ENCODE measurements at regions not wholly inside any gene's neighbourhood (a gene's known extent, or its start where the extent isn't known, plus 50 kb on each side); places are given as distances from the start of the nearest gene placed in this dataset.

DNA sequence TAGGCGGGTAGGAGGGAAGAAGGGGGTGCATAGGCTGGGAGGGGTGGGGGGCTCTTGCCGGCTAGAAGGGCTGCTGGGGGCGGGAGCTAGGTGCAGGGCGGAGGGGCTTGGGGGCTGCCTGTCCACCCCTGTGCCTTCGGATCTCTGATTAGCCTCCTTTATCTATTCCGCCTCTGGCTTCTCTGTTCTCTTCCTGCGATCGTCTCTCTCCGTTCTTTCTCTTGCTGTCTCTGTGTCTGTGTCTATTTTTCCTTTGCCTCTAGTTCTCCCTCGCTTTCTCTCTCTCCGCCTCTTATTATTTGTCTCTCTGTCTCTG lies 166.7 kb upstream of the LHX5 start:
- Mint-ChIP-seq H3K9me3 (no peaks in the 10 kb centered on the region), H3K27me3 (peaks cover 29% of the 10 kb centered on the region), H3K4me1 (no peaks in the 10 kb centered on the region), H3K36me3 (no peaks in the 10 kb centered on the region), H3K4me3 (no peak overlapping the region), H3K27ac (no peak overlapping the region)

DNA sequence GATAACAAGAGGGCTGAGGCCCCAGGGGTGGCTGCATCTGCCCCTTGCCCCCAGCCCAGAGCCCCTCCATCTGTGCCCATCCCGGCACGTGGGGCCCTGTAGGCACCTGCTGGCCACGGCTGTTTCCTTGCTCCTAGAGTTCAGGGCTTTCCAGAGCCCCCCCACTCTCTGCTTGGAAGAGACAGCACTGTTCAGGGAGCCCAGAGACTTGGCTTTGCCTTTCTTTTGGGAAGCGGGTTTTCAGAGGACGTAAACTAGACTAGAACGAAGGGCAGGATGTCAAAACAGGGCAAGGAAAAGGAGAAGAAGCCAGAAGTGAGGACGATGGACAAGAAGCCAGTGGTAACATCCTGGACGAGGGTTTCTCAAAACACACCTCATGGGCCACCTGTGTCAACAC lies 163.3 kb upstream of the LHX5 start:
- Mint-ChIP-seq H3K9me3 (peaks cover 3% of the 10 kb centered on the region), H3K27ac (no peak overlapping the region), H3K4me1 (no peaks in the 10 kb centered on the region), H3K36me3 (no peaks in the 10 kb centered on the region), H3K4me3 (no peak overlapping the region), H3K27me3 (peaks cover 20% of the 10 kb centered on the region)

DNA sequence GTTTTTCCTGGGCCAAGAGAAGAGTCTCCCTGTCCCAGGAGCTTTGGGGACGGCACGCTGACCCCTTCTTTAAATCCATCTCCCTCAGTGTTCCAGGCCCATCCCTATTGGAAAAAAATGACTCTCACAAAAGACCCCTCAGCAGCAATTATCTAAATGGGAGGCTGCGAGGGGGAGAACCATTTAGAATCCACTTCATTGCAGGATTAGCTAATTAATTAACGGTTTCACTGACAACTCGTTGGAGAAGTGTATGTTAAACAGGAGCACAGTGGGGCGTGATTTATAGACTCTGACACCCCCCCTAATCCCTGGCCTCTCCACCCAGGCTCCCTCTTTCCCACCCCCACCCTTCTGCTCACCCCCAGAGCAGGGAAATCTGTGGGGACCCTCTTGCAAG lies 162.8 kb upstream of the LHX5 start:
- no peak overlapping the region for H3K4me3 Mint-ChIP-seq
- H3K27ac Mint-ChIP-seq: no peak overlapping the region
- no peaks in the 10 kb centered on the region for H3K4me1 Mint-ChIP-seq
- peaks cover 16% of the 10 kb centered on the region for H3K27me3 Mint-ChIP-seq
- H3K9me3 Mint-ChIP-seq: peaks cover 3% of the 10 kb centered on the region
- no peaks in the 10 kb centered on the region for H3K36me3 Mint-ChIP-seq

DNA sequence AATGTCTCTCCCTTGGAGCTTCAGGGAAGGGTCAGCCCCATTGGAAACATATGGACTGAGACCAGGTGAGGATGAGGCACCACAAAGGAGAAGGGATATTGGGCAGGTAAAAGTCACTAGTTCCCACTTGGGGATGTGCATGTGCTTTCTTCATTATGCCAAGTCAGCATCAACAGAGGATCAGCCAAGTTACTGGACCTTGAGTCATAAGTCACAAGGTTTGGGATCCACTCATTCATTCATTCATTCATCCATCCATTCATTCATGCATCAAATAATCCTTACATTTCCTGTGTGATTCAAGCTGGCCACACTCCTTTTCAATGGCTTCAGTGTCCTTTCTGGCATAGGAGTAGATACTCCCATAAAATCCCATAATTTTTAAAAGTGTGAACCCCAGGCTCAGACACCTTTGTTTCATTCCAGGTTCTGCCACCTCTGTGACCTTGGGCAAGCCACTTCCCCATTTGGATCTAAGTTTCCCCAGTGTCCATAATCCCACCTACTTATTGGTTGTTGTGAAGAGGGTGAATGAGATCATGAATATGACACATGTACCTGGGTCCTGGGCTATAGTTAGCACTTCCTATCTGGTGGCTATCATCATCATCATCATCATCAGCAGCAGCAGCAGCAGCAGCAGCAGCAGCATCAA lies 162.1 kb upstream of the LHX5 start:
- Mint-ChIP-seq H3K4me1 (no peaks in the 10 kb centered on the region), H3K27ac (no peak overlapping the region), H3K36me3 (no peaks in the 10 kb centered on the region), H3K27me3 (peaks cover 13% of the 10 kb centered on the region), H3K4me3 (no peak overlapping the region), H3K9me3 (peaks cover 3% of the 10 kb centered on the region)

DNA sequence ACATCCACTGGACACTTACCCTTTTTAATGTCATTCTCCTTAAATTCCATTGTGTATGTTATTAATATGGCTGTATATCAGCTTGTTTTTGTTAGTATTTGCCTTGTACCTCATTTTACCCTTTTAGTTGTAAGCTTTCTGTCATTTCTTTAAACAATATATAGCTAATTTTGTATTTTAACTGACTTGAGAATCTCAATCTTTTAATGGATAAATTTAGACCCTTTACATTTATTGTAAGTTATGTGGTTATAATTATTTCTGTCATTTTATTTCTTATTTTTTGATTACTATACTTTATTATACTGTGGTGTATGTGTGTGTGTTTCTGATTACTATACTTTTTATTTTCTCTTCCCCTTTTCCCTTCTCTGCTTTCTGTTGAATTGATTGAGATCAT lies 159.0 kb upstream of the LHX5 start:
- H3K9me3 Mint-ChIP-seq: peaks cover 9% of the 10 kb centered on the region
- no peaks in the 10 kb centered on the region for H3K36me3 Mint-ChIP-seq
- no peak overlapping the region for H3K27ac Mint-ChIP-seq
- H3K27me3 Mint-ChIP-seq: peaks cover 6% of the 10 kb centered on the region
- no peaks in the 10 kb centered on the region for H3K4me1 Mint-ChIP-seq
- H3K4me3 Mint-ChIP-seq: no peak overlapping the region

DNA sequence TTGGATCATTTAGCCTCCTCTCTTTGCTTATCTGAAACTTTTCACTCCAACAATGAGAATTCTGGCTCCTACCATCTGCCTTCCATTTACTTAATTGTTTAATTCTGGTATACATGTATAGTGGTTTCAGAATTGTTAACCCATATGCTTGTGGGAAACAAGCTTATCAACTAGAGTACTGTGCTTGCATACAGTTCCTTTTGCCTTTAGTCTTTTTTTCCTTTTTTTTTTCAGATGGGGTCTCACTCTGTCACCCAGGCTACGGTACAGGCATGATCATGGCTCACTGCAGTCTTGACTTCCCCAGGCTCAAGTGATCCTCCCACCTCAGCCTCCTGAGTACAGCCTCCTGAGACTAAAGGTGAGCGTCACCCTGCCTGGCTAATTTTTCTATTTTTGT lies 153.8 kb upstream of the LHX5 start:
- Mint-ChIP-seq H3K27ac (no peak overlapping the region), H3K9me3 (peaks cover 5% of the 10 kb centered on the region), H3K4me1 (no peaks in the 10 kb centered on the region), H3K36me3 (no peaks in the 10 kb centered on the region), H3K4me3 (no peak overlapping the region), H3K27me3 (peaks cover 9% of the 10 kb centered on the region)

DNA sequence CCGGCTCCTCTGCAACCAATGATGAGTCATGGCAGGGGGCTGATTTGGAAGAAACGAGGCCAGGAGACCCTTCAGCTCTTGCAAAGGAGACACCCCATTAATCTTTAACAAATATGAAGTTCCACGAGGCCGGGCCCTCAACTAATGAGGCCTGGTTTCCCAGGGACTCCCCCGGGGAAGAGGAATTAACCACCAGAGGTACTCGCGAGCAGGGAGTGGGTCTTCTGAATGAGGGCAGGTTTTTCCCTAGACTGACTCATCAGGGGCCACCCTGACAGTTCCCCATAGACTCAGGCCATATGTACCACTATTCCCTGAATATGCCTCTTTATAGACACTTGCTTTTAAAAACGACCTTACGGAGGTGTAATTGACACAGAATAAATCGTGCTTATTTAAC lies 150.7 kb upstream of the LHX5 start:
- Mint-ChIP-seq H3K27me3 (peaks cover 8% of the 10 kb centered on the region), H3K9me3 (peaks cover 3% of the 10 kb centered on the region), H3K4me1 (no peaks in the 10 kb centered on the region), H3K4me3 (no peak overlapping the region), H3K27ac (no peak overlapping the region), H3K36me3 (no peaks in the 10 kb centered on the region)

DNA sequence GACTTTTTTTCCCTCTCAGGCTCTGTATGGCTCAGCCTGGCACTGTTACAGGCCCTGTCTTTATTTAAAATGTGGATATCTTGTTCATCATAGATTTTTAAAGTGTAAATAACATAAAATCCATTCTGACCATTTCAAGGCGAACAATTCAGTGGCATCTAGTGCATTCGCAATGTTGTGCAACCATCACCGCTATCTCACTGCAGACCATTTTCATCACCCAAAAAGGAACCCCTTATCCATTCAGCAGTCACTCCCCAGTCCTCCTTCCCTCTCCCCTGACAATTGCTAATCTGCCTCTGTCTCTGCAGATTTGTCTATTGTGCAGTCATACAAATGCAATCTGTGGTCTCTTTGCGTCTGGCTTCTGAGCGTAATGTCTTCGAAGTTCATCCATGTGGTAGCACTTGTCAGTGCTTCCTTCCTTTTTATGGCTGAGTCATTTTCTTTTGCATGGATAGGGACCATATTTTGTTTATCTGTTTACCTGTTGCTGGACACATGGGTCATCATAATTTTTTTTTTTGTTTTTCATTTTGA lies 148.8 kb upstream of the LHX5 start:
- Mint-ChIP-seq H3K4me1 (no peaks in the 10 kb centered on the region), H3K9me3 (no peaks in the 10 kb centered on the region), H3K27me3 (peaks cover 12% of the 10 kb centered on the region), H3K4me3 (no peak overlapping the region), H3K27ac (no peak overlapping the region), H3K36me3 (no peaks in the 10 kb centered on the region)

DNA sequence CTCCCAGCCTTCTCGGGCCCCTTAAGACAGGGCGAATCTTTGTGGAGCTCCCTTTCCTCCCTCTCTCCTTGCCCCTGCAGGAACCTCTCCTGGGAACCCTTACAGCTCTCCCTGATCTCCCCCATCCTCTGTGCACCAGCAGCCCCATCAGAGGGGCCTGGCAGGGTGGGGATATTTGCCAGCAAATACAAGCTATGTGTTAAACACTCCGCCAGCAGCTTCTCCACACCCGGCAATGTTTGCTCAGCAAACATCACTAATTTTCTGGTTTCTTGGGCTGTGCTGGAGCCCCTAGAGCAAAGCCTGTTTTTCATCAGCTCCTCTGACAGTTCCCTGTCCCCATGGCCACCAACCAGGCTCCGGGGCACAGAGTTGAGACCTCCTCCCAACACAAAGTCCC lies 147.5 kb upstream of the LHX5 start:
- H3K4me1 Mint-ChIP-seq: no peaks in the 10 kb centered on the region
- no peak overlapping the region for H3K27ac Mint-ChIP-seq
- H3K36me3 Mint-ChIP-seq: no peaks in the 10 kb centered on the region
- no peaks in the 10 kb centered on the region for H3K9me3 Mint-ChIP-seq
- peaks cover 14% of the 10 kb centered on the region for H3K27me3 Mint-ChIP-seq
- H3K4me3 Mint-ChIP-seq: no peak overlapping the region

DNA sequence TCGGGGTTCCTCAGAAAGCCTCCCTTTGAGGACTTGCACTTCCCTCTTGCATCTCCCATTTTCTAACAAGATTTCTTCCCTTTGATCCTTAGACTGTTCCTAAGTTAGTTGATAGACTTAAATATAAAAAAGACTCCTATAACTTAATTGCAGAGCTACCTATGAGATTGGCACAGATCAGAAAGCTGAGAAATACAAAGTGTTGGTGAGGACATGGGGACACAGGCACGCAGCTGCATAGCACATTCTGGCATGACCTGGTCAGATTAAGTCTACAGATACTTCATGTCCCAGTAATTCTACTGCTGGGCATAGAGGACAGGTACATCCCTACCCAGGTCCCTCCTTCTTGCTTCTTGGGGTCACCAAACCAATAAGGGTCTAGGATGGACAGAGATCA lies 141.7 kb upstream of the LHX5 start:
- no peak overlapping the region for H3K27ac Mint-ChIP-seq
- peaks cover 5% of the 10 kb centered on the region for H3K9me3 Mint-ChIP-seq
- H3K36me3 Mint-ChIP-seq: no peaks in the 10 kb centered on the region
- H3K27me3 Mint-ChIP-seq: peaks cover 31% of the 10 kb centered on the region
- no peak overlapping the region for H3K4me3 Mint-ChIP-seq
- H3K4me1 Mint-ChIP-seq: no peaks in the 10 kb centered on the region

DNA sequence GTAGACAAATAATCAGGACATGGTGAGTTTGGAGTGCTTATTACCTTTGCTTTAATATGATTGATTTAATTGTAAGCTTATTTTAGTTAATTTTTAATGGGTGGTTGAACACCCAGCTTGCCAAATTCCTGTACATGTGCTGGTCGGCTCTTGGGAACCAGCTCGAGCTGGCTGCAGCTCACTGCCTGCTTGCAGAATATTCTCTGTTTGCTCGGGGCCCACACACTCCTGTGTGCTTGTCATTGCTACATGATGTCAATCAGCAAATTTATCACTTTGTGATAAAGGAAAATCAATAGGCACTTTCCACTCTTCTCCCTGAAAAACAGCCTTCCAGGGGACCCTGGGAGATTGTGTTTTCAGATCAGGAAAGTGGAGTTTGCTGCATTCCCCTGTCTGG lies 141.1 kb upstream of the LHX5 start:
- no peak overlapping the region for H3K4me3 Mint-ChIP-seq
- H3K9me3 Mint-ChIP-seq: peaks cover 5% of the 10 kb centered on the region
- H3K27me3 Mint-ChIP-seq: peaks cover 33% of the 10 kb centered on the region
- H3K27ac Mint-ChIP-seq: no peak overlapping the region
- H3K36me3 Mint-ChIP-seq: no peaks in the 10 kb centered on the region
- no peaks in the 10 kb centered on the region for H3K4me1 Mint-ChIP-seq

DNA sequence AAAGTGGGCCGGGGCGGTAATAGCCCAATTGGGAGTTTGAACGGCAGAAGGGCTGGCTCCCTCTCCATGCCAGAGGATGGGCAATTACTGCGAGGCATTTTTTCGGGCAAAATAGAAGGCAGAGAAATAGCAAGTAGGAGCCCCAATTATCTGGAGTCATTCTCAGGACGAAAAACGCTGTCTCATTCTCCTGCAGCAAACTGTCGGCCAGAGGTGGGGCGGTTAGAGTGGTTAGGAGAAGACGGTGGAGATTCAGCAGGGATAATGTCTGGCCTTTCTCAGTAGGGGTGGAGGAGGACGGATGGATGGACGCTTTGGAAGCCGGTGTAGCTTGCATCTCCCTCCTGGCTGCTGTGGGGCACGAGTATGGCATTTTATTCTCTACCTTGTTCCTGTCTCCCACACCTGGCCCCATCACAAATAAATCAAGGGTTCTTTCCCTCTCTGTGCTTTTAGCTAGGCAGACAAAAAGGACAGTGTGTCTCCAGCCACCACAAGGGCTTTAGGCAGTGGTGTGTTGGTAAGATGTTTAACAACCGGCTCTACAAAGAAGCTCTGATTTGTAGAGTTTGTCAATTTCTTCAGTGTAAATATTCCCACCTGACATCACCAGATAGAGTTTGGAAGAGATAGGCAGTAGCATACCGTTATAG lies 140.5 kb upstream of the LHX5 start:
- Mint-ChIP-seq H3K4me1 (no peaks in the 10 kb centered on the region), H3K9me3 (peaks cover 5% of the 10 kb centered on the region), H3K27ac (no peak overlapping the region), H3K27me3 (peaks cover 33% of the 10 kb centered on the region), H3K36me3 (no peaks in the 10 kb centered on the region), H3K4me3 (no peak overlapping the region)

DNA sequence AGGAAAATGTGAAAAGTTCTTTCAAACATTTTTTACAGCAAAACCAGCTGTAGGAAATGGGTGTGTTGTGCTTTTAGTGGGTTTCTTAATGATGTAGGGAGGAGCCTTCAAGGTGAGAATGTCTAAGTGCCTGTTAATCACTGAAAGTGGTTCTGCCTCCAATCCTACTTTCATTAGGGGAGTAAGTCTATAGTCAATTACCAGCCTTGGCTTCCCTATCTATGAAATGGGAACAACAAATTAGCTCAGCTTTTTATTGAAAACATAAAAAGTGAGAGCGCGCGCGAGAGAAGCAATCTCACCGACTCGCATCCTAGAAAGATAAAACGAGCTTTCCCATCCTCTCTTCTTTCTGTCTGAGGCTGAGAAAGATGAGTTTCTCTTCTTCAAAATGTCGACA lies 140.0 kb upstream of the LHX5 start:
- H3K36me3 Mint-ChIP-seq: no peaks in the 10 kb centered on the region
- H3K4me1 Mint-ChIP-seq: no peaks in the 10 kb centered on the region
- no peak overlapping the region for H3K4me3 Mint-ChIP-seq
- H3K9me3 Mint-ChIP-seq: peaks cover 5% of the 10 kb centered on the region
- no peak overlapping the region for H3K27ac Mint-ChIP-seq
- peaks cover 32% of the 10 kb centered on the region for H3K27me3 Mint-ChIP-seq

DNA sequence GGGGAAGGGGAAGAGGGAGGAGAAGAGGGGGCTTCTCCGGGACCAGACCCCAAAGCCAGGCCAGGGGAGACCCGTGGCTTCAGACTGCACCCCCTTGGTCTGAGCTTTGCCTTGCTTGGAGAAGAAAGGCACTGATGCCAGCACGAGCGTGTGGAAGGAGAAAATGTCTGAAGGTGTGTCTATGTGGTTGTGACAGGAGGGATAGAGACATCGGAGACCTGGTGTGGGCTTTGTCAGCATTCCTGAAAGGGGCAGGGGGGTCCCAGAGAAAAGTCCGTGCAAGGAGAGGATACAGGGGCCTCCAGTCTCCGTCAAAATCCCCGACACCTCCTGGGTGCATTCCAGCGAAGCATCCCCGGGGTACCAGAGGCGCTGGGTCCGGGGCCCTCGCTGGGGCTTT lies 139.0 kb upstream of the LHX5 start:
- no peak overlapping the region for H3K4me3 Mint-ChIP-seq
- no peaks in the 10 kb centered on the region for H3K36me3 Mint-ChIP-seq
- peaks cover 39% of the 10 kb centered on the region for H3K27me3 Mint-ChIP-seq
- H3K9me3 Mint-ChIP-seq: peaks cover 10% of the 10 kb centered on the region
- H3K4me1 Mint-ChIP-seq: no peaks in the 10 kb centered on the region
- H3K27ac Mint-ChIP-seq: no peak overlapping the region

DNA sequence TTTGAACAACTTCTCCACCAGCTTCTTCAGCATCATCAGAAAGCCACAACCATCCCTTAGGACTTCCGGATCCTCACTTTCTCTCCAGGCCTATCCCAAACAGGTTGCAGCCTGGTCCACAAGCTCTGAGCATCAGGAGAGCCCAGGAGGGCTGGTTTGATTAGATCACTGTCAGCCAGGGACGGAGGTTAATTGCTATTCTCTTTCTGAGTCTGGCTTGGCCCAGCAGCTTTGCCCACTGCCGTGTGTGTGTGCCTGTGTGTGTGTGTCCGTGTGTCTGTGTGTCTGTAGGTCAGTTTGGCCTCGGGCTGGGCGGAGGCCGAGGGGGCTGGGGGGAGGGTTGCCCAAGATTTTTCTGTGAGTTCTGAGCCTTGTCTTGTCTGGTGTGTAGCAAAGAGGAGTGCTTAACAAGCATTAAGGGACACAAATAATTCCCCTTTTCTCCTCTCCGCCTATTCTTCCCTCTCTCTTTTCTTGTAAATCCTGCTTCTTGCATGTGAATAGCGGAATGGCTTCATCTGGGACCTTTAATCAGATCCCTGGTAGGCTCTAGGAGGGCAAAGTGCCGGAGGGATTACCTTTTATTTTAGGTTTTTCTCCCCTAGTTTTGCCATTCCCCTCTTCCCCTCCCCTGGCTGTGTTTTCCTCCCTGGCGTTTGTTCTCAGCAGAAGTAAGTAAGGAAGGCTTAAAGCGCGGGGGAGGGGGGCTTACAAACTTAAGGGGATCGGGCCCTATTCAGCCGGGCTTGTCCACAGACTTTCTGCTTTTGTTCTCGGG lies 138.2 kb upstream of the LHX5 start:
- H3K4me1 Mint-ChIP-seq: no peaks in the 10 kb centered on the region
- H3K27me3 Mint-ChIP-seq: peaks cover 35% of the 10 kb centered on the region
- H3K9me3 Mint-ChIP-seq: peaks cover 10% of the 10 kb centered on the region
- no peaks in the 10 kb centered on the region for H3K36me3 Mint-ChIP-seq
- no peak overlapping the region for H3K27ac Mint-ChIP-seq
- H3K4me3 Mint-ChIP-seq: no peak overlapping the region

DNA sequence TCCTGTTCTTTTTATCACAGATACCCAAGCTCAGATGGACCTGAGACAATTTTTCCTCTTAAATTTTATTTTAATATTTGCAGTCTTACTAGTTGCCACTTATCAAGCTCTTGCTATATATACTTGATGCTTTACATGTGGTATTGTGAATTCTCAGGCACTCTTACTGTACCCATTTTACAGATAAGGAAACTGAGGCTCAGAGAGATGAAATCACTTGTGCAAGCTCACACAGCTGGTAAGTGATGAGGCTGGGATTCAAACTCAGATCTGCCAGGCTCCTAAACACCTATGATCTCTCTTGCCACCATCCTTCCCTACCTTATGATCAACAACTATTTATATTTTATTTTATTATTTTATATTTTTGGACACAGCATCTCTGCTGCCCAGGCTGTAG lies 133.0 kb upstream of the LHX5 start:
- no peaks in the 10 kb centered on the region for H3K36me3 Mint-ChIP-seq
- peaks cover 10% of the 10 kb centered on the region for H3K9me3 Mint-ChIP-seq
- H3K27me3 Mint-ChIP-seq: peaks cover 26% of the 10 kb centered on the region
- H3K4me1 Mint-ChIP-seq: no peaks in the 10 kb centered on the region
- H3K27ac Mint-ChIP-seq: no peak overlapping the region
- H3K4me3 Mint-ChIP-seq: no peak overlapping the region
